ENCODE measurements at regions not wholly inside any gene's neighbourhood (a gene's known extent, or its start where the extent isn't known, plus 50 kb on each side); places are given as distances from the start of the nearest gene placed in this dataset.
"Not testable (repeated sequence)": the region's sequence is repeated elsewhere in the genome, so short reads cannot be mapped to it uniquely, and the experiment has no call there.

- no peaks in the 10 kb centered on the region for H3K79me2 ChIP-seq (ENCODE audit: control insufficient read depth, insufficient read depth, low read length)
- TF ChIP-seq CTCF (conservative IDR thresholded peaks at IDR 0.05 in 1 of 2, IDR thresholded peaks at IDR 0.05 in 1 of 2; ENCODE audit: low read depth in 1 of 2, low read length in 2 of 2) (no peak), EZH2 (IDR thresholded peaks at IDR 0.05; ENCODE audit: low read length, missing control alignments) (no peak)
- peak; percentile 40 to 53 for DNase-seq (ENCODE audit: low read depth in 2 of 2)
- no peak overlapping the region for H2AFZ ChIP-seq (ENCODE audit: low read length)
- H3K4me2 ChIP-seq (ENCODE audit: extremely low read depth, insufficient read depth, low read length), result peak overlapping the region; percentile 10
- H3K9ac ChIP-seq (ENCODE audit: insufficient read depth, low read length), result no peak overlapping the region
- no peaks in the 10 kb centered on the region for H3K9me3 ChIP-seq (ENCODE audit: control insufficient read depth, insufficient read depth, low read depth, low read length)
- no peaks in the 10 kb centered on the region for H3K27me3 ChIP-seq (ENCODE audit: control insufficient read depth, insufficient read depth, low read length)
- no peak overlapping the region for H3K4me3 ChIP-seq (replicated peaks in 1 of 4; ENCODE audit: control extremely low read depth in 1 of 4, insufficient read depth in 1 of 4, low read depth in 3 of 4, low read length in 4 of 4)
- H4K20me1 ChIP-seq (ENCODE audit: control insufficient read depth, extremely low read depth, insufficient read depth, low read length), result no peaks in the 10 kb centered on the region
- H3K4me1 ChIP-seq (ENCODE audit: control insufficient read depth, extremely low read depth, insufficient read depth, low read length), result no peaks in the 10 kb centered on the region
- H3K36me3 ChIP-seq (ENCODE audit: control insufficient read depth, insufficient read depth, low read length), result no peaks in the 10 kb centered on the region
- H3K27ac ChIP-seq (ENCODE audit: insufficient read depth, low read length), result no peak overlapping the region
These were observed 591.8 kb upstream of the CLINT1 start for GRCh38 chr5:158450751-158451171.

GRCh38 chr5:158446761-158447160 is 587.8 kb upstream of the CLINT1 start:
- not testable (repeated sequence) for H3K27me3 ChIP-seq (ENCODE audit: control insufficient read depth, insufficient read depth, low read length); H3K4me3 ChIP-seq (replicated peaks in 1 of 4; ENCODE audit: control extremely low read depth in 1 of 4, insufficient read depth in 1 of 4, low read depth in 3 of 4, low read length in 4 of 4); DNase-seq (ENCODE audit: low read depth in 2 of 2); H3K4me2 ChIP-seq (ENCODE audit: extremely low read depth, insufficient read depth, low read length); H3K4me1 ChIP-seq (ENCODE audit: control insufficient read depth, extremely low read depth, insufficient read depth, low read length); H3K36me3 ChIP-seq (ENCODE audit: control insufficient read depth, insufficient read depth, low read length); H3K9me3 ChIP-seq (ENCODE audit: control insufficient read depth, insufficient read depth, low read depth, low read length); H3K9ac ChIP-seq (ENCODE audit: insufficient read depth, low read length); H3K79me2 ChIP-seq (ENCODE audit: control insufficient read depth, insufficient read depth, low read length); H4K20me1 ChIP-seq (ENCODE audit: control insufficient read depth, extremely low read depth, insufficient read depth, low read length); H3K27ac ChIP-seq (ENCODE audit: insufficient read depth, low read length); H2AFZ ChIP-seq (ENCODE audit: low read length)

GRCh38 chr5:158439204-158439603 is 580.3 kb upstream of the CLINT1 start:
- H3K4me2 ChIP-seq (ENCODE audit: extremely low read depth, insufficient read depth, low read length); H3K27ac ChIP-seq (ENCODE audit: insufficient read depth, low read length); H3K4me1 ChIP-seq (ENCODE audit: control insufficient read depth, extremely low read depth, insufficient read depth, low read length); H3K79me2 ChIP-seq (ENCODE audit: control insufficient read depth, insufficient read depth, low read length); H3K9me3 ChIP-seq (ENCODE audit: control insufficient read depth, insufficient read depth, low read depth, low read length); H3K36me3 ChIP-seq (ENCODE audit: control insufficient read depth, insufficient read depth, low read length); H3K4me3 ChIP-seq (replicated peaks in 1 of 4; ENCODE audit: control extremely low read depth in 1 of 4, insufficient read depth in 1 of 4, low read depth in 3 of 4, low read length in 4 of 4); H4K20me1 ChIP-seq (ENCODE audit: control insufficient read depth, extremely low read depth, insufficient read depth, low read length); H3K9ac ChIP-seq (ENCODE audit: insufficient read depth, low read length); H2AFZ ChIP-seq (ENCODE audit: low read length); DNase-seq (ENCODE audit: low read depth in 2 of 2); H3K27me3 ChIP-seq (ENCODE audit: control insufficient read depth, insufficient read depth, low read length): not testable (repeated sequence)

GRCh38 chr5:158436271-158437065 is 577.5 kb upstream of the CLINT1 start:
- H3K9ac ChIP-seq (ENCODE audit: insufficient read depth, low read length), result no peak overlapping the region
- H3K27ac ChIP-seq (ENCODE audit: insufficient read depth, low read length), result no peak overlapping the region
- DNase-seq (ENCODE audit: low read depth in 2 of 2), result no peak
- H3K36me3 ChIP-seq (ENCODE audit: control insufficient read depth, insufficient read depth, low read length), result no peaks in the 10 kb centered on the region
- H4K20me1 ChIP-seq (ENCODE audit: control insufficient read depth, extremely low read depth, insufficient read depth, low read length), result no peaks in the 10 kb centered on the region
- H3K27me3 ChIP-seq (ENCODE audit: control insufficient read depth, insufficient read depth, low read length), result no peaks in the 10 kb centered on the region
- H2AFZ ChIP-seq (ENCODE audit: low read length), result no peak overlapping the region
- H3K9me3 ChIP-seq (ENCODE audit: control insufficient read depth, insufficient read depth, low read depth, low read length), result no peaks in the 10 kb centered on the region
- no peaks in the 10 kb centered on the region for H3K79me2 ChIP-seq (ENCODE audit: control insufficient read depth, insufficient read depth, low read length)
- H3K4me3 ChIP-seq (replicated peaks in 1 of 4; ENCODE audit: control extremely low read depth in 1 of 4, insufficient read depth in 1 of 4, low read depth in 3 of 4, low read length in 4 of 4), result no peak overlapping the region
- no peak for TF ChIP-seq EZH2 (IDR thresholded peaks at IDR 0.05; ENCODE audit: low read length, missing control alignments)
- no peak for TF ChIP-seq CTCF (conservative IDR thresholded peaks at IDR 0.05 in 1 of 2, IDR thresholded peaks at IDR 0.05 in 1 of 2; ENCODE audit: low read depth in 1 of 2, low read length in 2 of 2)
- H3K4me2 ChIP-seq (ENCODE audit: extremely low read depth, insufficient read depth, low read length), result no peak overlapping the region
- no peaks in the 10 kb centered on the region for H3K4me1 ChIP-seq (ENCODE audit: control insufficient read depth, extremely low read depth, insufficient read depth, low read length)
